Colonic mucosa (tissue), 4 donors: ENCODE measurements at regions not wholly inside any gene's neighbourhood (a gene's known extent, or its start where the extent isn't known, plus 50 kb on each side); places are given as distances from the start of the nearest gene placed in this dataset.

ENCODE experiments used
- DNase-seq: peaks from one replicate; pipeline ENCODE4 v3.0.0-alpha.2; 2020
- H3K27ac ChIP-seq: fragments of 200-600 bp; one replicate; pipeline ENCODE4 v1.8.0; 2021
- H3K27me3 ChIP-seq: fragments of 200-600 bp; one replicate; pipeline ENCODE4 v1.8.0; 2021
- H3K36me3 ChIP-seq: fragments of 200-600 bp; one replicate; pipeline ENCODE4 v1.8.0; 2021
- H3K4me1 ChIP-seq: fragments of 200-600 bp; one replicate; pipeline ENCODE4 v1.8.0; 2021; ENCODE audit warnings: mild to moderate bottlenecking
- H3K4me3 ChIP-seq: fragments of 200-600 bp; one replicate; pipeline ENCODE4 v1.8.0; 2021
- H3K9ac ChIP-seq, 2 donors: one replicate each; pipeline ENCODE4 v1.7.0; 2013; ENCODE audit warnings: control low read depth in 2 of 2, low read depth in 2 of 2, low read length in 2 of 2
- H3K9me3 ChIP-seq: fragments of 200-600 bp; one replicate; pipeline ENCODE4 v1.8.0; 2021
- intact Hi-C: fragments of 100-400 bp; cut with DNase I; formaldehyde crosslinking; loops from one replicate; pipeline ENCODE4 v1.14.1; 2022
- TF ChIP-seq, protein P1 (sequence below): fragments of 200-600 bp; IDR thresholded peaks from one replicate; pipeline ENCODE4 v1.8.0; 2022; ENCODE audit warnings: antibody characterized with exemption, mild to moderate bottlenecking
- donor health status: healthy.
- donor health status: DM: no; HTN: no; CAD: no.
- donor health status: DM: no; HTN: no; CAD: no.

DNA sequence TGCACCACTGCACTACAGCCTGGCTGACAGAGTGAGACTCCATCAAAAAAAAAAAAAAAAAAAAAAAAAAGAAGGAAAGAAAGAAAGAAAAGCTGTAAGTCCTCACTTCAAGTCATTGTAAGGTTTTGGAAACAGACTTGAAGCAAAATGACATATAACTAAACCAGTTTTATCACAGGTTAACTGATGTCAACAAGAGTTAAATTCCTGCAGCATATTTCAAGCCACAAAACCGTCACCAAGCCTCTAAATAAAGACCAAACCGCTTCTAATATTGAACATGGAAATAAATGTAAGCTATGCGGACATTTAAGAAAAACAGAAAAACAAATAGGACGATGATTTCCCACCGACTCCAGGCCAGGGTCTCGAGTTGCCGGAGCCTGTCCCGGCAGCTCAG lies 88.9 kb upstream of the RPS6KA2 start:
- H3K36me3 ChIP-seq: no peaks in the 10 kb centered on the region
- no peaks in the 10 kb centered on the region for H3K4me1 ChIP-seq
- H3K4me3 ChIP-seq: no peak overlapping the region
- intact Hi-C loops: no loop called here
- no peaks in the 10 kb centered on the region for H3K27me3 ChIP-seq
- H3K27ac ChIP-seq: no peak overlapping the region
- H3K9me3 ChIP-seq: no peaks in the 10 kb centered on the region
- no peak for DNase-seq
- H3K9ac ChIP-seq: no peak overlapping the region
- TF ChIP-seq, protein P1, sequence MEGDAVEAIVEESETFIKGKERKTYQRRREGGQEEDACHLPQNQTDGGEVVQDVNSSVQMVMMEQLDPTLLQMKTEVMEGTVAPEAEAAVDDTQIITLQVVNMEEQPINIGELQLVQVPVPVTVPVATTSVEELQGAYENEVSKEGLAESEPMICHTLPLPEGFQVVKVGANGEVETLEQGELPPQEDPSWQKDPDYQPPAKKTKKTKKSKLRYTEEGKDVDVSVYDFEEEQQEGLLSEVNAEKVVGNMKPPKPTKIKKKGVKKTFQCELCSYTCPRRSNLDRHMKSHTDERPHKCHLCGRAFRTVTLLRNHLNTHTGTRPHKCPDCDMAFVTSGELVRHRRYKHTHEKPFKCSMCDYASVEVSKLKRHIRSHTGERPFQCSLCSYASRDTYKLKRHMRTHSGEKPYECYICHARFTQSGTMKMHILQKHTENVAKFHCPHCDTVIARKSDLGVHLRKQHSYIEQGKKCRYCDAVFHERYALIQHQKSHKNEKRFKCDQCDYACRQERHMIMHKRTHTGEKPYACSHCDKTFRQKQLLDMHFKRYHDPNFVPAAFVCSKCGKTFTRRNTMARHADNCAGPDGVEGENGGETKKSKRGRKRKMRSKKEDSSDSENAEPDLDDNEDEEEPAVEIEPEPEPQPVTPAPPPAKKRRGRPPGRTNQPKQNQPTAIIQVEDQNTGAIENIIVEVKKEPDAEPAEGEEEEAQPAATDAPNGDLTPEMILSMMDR: no peak

DNA sequence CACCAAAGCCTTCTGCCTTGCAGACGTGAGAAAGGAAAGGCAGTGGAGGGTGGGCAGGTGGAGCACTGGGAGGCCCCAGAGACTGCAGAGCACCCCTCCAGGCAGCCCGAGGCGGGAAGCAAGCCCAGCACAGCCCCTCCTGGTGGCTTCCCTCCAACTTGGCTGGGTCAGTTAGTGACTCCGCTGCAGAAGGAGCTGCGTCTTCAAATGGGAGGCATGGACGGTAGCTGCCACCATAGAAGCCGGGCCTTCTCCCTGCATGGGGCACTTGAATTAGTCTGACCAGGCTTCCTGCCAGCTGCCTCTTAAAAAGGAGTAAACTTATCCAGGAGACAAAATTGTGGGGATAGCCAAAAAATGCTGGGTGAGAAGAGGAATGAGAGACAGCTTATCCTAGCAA lies 88.0 kb upstream of the RPS6KA2 start:
- Histone ChIP-seq H3K27ac (no peak overlapping the region), H3K4me3 (no peak overlapping the region), H3K36me3 (no peaks in the 10 kb centered on the region), H3K4me1 (no peaks in the 10 kb centered on the region), H3K9ac (no peak overlapping the region), H3K27me3 (no peaks in the 10 kb centered on the region), H3K9me3 (no peaks in the 10 kb centered on the region)
- TF ChIP-seq, protein P1: no peak
- intact Hi-C loops: no loop called here
- no peak for DNase-seq

DNA sequence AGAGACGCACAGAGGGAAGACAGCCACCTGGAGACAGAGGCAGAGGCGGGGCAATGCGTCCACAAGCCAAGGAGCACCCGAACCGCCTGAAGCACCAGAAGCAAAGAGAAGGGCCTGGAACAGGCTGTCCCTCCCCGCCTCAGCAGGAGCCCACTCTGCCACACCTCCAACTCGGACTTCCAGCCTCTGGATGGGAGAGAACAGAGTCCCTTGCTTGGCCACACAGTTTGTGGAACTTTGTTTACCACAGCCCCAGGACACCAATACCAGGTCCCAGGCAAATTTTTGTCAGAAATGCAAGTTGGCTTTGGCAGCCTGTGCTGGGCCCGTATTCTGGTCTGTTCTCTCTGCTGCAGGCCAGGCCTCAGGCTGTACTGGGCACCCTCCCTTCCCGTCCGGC lies 87.5 kb upstream of the RPS6KA2 start:
- no peak overlapping the region for H3K27ac ChIP-seq
- H3K9me3 ChIP-seq: no peaks in the 10 kb centered on the region
- no peak overlapping the region for H3K4me3 ChIP-seq
- intact Hi-C loops: no loop called here
- no peak overlapping the region for H3K9ac ChIP-seq
- H3K27me3 ChIP-seq: no peaks in the 10 kb centered on the region
- TF ChIP-seq, protein P1: no peak
- no peaks in the 10 kb centered on the region for H3K4me1 ChIP-seq
- H3K36me3 ChIP-seq: no peaks in the 10 kb centered on the region
- no peak for DNase-seq

DNA sequence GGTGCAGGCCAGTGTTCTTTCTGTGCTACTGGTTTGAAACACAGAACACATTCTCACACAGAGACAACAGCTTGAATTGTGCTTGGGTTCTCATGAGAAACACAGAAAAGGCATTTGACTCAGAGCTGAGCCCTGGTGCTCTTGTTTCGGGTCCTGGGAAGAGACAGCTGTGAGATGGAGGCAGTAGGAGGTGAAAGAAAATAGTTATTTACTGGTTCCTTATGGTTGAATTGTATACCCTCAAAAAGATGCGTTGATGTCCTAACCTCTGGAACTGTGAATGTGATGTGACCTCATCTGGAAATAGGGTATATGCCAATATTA lies 87.1 kb upstream of the RPS6KA2 start:
- H3K27me3 ChIP-seq: no peaks in the 10 kb centered on the region
- no peaks in the 10 kb centered on the region for H3K36me3 ChIP-seq
- H3K4me3 ChIP-seq: no peak overlapping the region
- intact Hi-C loops: no loop called here
- H3K4me1 ChIP-seq: no peaks in the 10 kb centered on the region
- no peak overlapping the region for H3K27ac ChIP-seq
- H3K9ac ChIP-seq: no peak overlapping the region
- no peak for DNase-seq
- no peaks in the 10 kb centered on the region for H3K9me3 ChIP-seq
- TF ChIP-seq, protein P1: no peak

DNA sequence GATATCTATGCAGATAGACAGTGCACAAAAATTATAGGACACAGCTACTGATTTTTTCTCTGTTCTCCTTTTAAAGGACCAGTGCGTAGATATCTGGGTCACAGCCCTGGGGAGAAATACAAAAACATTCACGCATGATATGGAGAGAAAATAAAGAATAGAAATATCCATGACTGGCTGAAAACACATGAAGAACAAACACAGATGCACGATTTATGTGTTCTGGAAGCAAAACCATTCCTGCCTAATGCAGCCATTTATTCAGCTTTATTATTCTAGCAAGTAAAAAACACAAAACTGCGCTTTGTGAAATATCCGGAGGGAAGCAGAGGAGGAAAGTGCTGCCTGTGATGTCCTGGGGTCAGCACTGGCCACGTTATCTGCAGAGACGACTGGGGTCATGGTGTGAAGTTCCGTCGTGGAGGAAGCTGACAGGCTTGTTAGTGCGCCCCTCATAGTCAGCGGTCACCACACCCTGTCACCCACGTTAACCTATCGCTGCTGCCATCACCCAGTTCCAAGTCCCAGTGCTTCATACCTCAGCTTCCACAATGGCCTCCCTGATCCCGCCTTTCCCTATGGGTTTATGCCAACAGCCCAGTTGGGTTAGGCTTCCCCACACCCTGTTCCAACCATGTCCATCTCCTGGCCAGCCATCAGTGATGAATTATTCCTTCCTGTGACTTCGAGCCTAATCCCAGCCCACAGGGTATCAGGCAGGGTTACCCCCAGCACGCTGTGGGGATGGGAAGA lies 86.6 kb upstream of the RPS6KA2 start:
- no peak overlapping the region for H3K27ac ChIP-seq
- no peak overlapping the region for H3K4me3 ChIP-seq
- H3K27me3 ChIP-seq: no peaks in the 10 kb centered on the region
- no peak overlapping the region for H3K9ac ChIP-seq
- intact Hi-C loops: no loop called here
- DNase-seq: no peak
- TF ChIP-seq, protein P1: no peak
- no peaks in the 10 kb centered on the region for H3K4me1 ChIP-seq
- no peaks in the 10 kb centered on the region for H3K36me3 ChIP-seq
- no peaks in the 10 kb centered on the region for H3K9me3 ChIP-seq
